GM12878 (cell line): ENCODE measurements at regions not wholly inside any gene's neighbourhood (a gene's known extent, or its start where the extent isn't known, plus 50 kb on each side); places are given as distances from the start of the nearest gene placed in this dataset.

Source experiments
- ATAC-seq: fragments of 200-7000 bp; cut with Tn5 transposase; 3 replicates; pipeline ENCODE4 v1.9.1; 2020; ENCODE audit warnings: mild to moderate bottlenecking, moderate library complexity
- BruUV-seq: library from RNA; stranded (reverse); fragments of 400-500 nt; replicated peaks from 2 replicates; lab custom pipeline; 2021; lab: Mats Ljungman, UMichigan
- CTCF ChIA-PET: fragments of 300-600 bp; sonication (Branson Sonifier 250); formaldehyde crosslinking; extraction: SDS; loops from one replicate; lab custom pipeline; 2021; ENCODE audit warnings: inconsistent platforms; lab: Yijun Ruan, JAX
- POLR2A ChIA-PET: fragments of 350-600 bp; formaldehyde crosslinking; extraction: SDS; loops from one replicate; lab custom pipeline; 2021; ENCODE audit warnings: inconsistent platforms; lab: Charles Lee
- RAD21 ChIA-PET: fragments of 300-600 bp; sonication (Branson Sonifier 250); formaldehyde crosslinking; loops from one replicate; lab custom pipeline; 2023; ENCODE audit warnings: antibody characterized with exemption; ENCODE audit not compliant: unreplicated experiment; lab: Charles Lee
- SMC1A ChIA-PET: fragments of 300-600 bp; sonication (Branson Sonifier 250); formaldehyde crosslinking; loops from one replicate; lab custom pipeline; 2023; ENCODE audit not compliant: unreplicated experiment, uncharacterized antibody; lab: Charles Lee
- DNase-seq: peaks from one replicate; pipeline ENCODE4 v3.0.0-alpha.2; 2011; ENCODE audit warnings: low read depth, low spot score
- FAIRE-seq: peaks from 3 replicates; lab custom pipeline; 2011; peaks lifted over from hg19 to GRCh38; lab: Jason Lieb, UNC
- H2AFZ ChIP-seq: 2 replicates; pipeline ENCODE4 v1.6.0; 2011; ENCODE audit warnings: low read depth, low read length, control low read depth; ENCODE audit not compliant: control insufficient read depth
- H3K27ac ChIP-seq: 2 replicates; pipeline ENCODE4 v1.5.1; 2011; ENCODE audit warnings: control low read depth; ENCODE audit not compliant: control insufficient read depth, insufficient read depth
- H3K27me3 ChIP-seq, 2 experiments: replicated peaks in 1 of 2; 2 replicates each; pipeline versions ENCODE4 v1.6.0 to v1.6.1; 2011; ENCODE audit warnings: low read length in 1 of 2; ENCODE audit not compliant: control insufficient read depth in 2 of 2, insufficient read depth in 2 of 2
- H3K36me3 ChIP-seq, 2 experiments: 2 replicates each; pipeline ENCODE4 v1.5.1; 2011; ENCODE audit warnings: low read length in 1 of 2; ENCODE audit not compliant: control insufficient read depth in 2 of 2, insufficient read depth in 2 of 2
- H3K4me1 ChIP-seq: 2 replicates; pipeline ENCODE4 v1.6.1; 2011; ENCODE audit warnings: mild to moderate bottlenecking, low read length, moderate library complexity, mixed read lengths; ENCODE audit not compliant: control insufficient read depth, insufficient read depth
- H3K4me2 ChIP-seq: 2 replicates; pipeline ENCODE4 v1.6.0; 2011; ENCODE audit warnings: control low read depth; ENCODE audit not compliant: control insufficient read depth, insufficient read depth
- H3K4me3 ChIP-seq: fragments of 200-600 bp; sonication (generic); 2 replicates; pipeline ENCODE4 v1.5.1; 2016
- H3K79me2 ChIP-seq: 2 replicates; pipeline ENCODE4 v1.6.0; 2011; ENCODE audit warnings: low read length; ENCODE audit not compliant: control insufficient read depth, insufficient read depth
- H3K9ac ChIP-seq: 2 replicates; pipeline ENCODE4 v1.8.0; 2011; ENCODE audit warnings: low read length, control low read depth, mixed read lengths; ENCODE audit not compliant: control insufficient read depth, insufficient read depth
- H3K9me3 ChIP-seq: replicated peaks from 3 replicates; pipeline ENCODE4 v1.5.1; 2011; ENCODE audit warnings: mild to moderate bottlenecking, low read length; ENCODE audit not compliant: control insufficient read depth, insufficient read depth
- H4K20me1 ChIP-seq: 2 replicates; pipeline ENCODE4 v1.6.0; 2011; ENCODE audit not compliant: control insufficient read depth, insufficient read depth
- BACH1 ChIP-seq: fragments of 450-650 bp; IDR thresholded peaks from 2 replicates; pipeline ENCODE4 v1.6.1; 2017; ENCODE audit warnings: mild to moderate bottlenecking, borderline replicate concordance
- CREM ChIP-seq: IDR thresholded peaks from 2 replicates; pipeline ENCODE4 v1.6.1; 2014; ENCODE audit warnings: antibody characterized with exemption, low read depth
- DPF2 ChIP-seq: fragments of 450-650 bp; IDR thresholded peaks from 2 replicates; pipeline ENCODE4 v1.6.1; 2017; ENCODE audit warnings: mild to moderate bottlenecking
- E2F8 ChIP-seq: fragments of 450-650 bp; IDR thresholded peaks from 2 replicates; pipeline ENCODE4 v1.6.1; 2018; ENCODE audit warnings: mild to moderate bottlenecking, low read depth, moderate library complexity; ENCODE audit not compliant: partially characterized antibody
- EGR1 ChIP-seq, 2 experiments: IDR thresholded peaks; 1 replicate in 1 of 2; 2 replicates in 1 of 2; pipeline ENCODE4 v1.6.1; 2011 to 2012; ENCODE audit warnings: low read depth in 2 of 2, low read length in 2 of 2, borderline replicate concordance in 1 of 2, mild to moderate bottlenecking in 1 of 2, moderate library complexity in 1 of 2
- EZH2 ChIP-seq: IDR thresholded peaks from 2 replicates; pipeline ENCODE4 v1.6.1; 2012; ENCODE audit warnings: low read depth, mild to moderate bottlenecking, control low read depth, inconsistent platforms, low read length, borderline replicate concordance; ENCODE audit not compliant: control insufficient read depth
- IKZF2 ChIP-seq, 2 experiments: fragments of 450-650 bp; IDR thresholded peaks; 2 replicates each; pipeline ENCODE4 v1.6.1; 2017; ENCODE audit warnings: mild to moderate bottlenecking in 2 of 2, moderate library complexity in 2 of 2
- JUNB ChIP-seq: IDR thresholded peaks from 2 replicates; pipeline ENCODE4 v1.6.1; 2016; ENCODE audit warnings: antibody characterized with exemption, mild to moderate bottlenecking
- MTA2 ChIP-seq: fragments of 450-650 bp; IDR thresholded peaks from 2 replicates; pipeline ENCODE4 v1.6.1; 2016; ENCODE audit warnings: low read depth, mild to moderate bottlenecking, moderate library complexity
- PAX5 ChIP-seq: IDR thresholded peaks from 2 replicates; pipeline ENCODE4 v1.6.1; 2011; ENCODE audit warnings: low read depth, low read length, borderline replicate concordance
- PBX3 ChIP-seq: IDR thresholded peaks from 2 replicates; pipeline ENCODE4 v1.6.1; 2011; ENCODE audit warnings: mild to moderate bottlenecking, low read depth, low read length, moderate library complexity; ENCODE audit not compliant: insufficient replicate concordance
- PKNOX1 ChIP-seq: fragments of 450-650 bp; IDR thresholded peaks from 2 replicates; pipeline ENCODE4 v1.6.1; 2016; ENCODE audit warnings: mild to moderate bottlenecking
- POLR2A ChIP-seq: IDR thresholded peaks from 2 replicates; pipeline ENCODE4 v1.6.1; 2011; ENCODE audit warnings: low read depth, mild to moderate bottlenecking, low read length
- RB1 ChIP-seq: fragments of 450-650 bp; formaldehyde crosslinking; IDR thresholded peaks from 2 replicates; pipeline ENCODE4 v1.6.1; 2017; ENCODE audit warnings: mild to moderate bottlenecking, borderline replicate concordance
- RBBP5 ChIP-seq: fragments of 200-600 bp; sonication (generic); conservative IDR thresholded peaks from 2 replicates; pipeline ENCODE4 v1.6.1; 2016
- RCOR1 ChIP-seq: conservative IDR thresholded peaks from 2 replicates; pipeline ENCODE4 v1.6.1; 2012; ENCODE audit warnings: low read depth, low read length, improper control_type of control experiment
- SMAD5 ChIP-seq: IDR thresholded peaks from 2 replicates; pipeline ENCODE4 v1.6.1; 2016; ENCODE audit warnings: antibody characterized with exemption, low read depth
- STAT1 ChIP-seq: fragments of 450-650 bp; conservative IDR thresholded peaks from 2 replicates; pipeline ENCODE4 v1.6.1; 2014; ENCODE audit warnings: antibody characterized with exemption, mild to moderate bottlenecking
- TCF12 ChIP-seq: IDR thresholded peaks from 2 replicates; pipeline ENCODE4 v1.6.1; 2011; ENCODE audit warnings: low read depth, mild to moderate bottlenecking, low read length
- ZNF24 ChIP-seq: fragments of 450-650 bp; IDR thresholded peaks from 2 replicates; pipeline ENCODE4 v1.6.1; 2017; ENCODE audit warnings: antibody characterized with exemption, mild to moderate bottlenecking
- ZNF622 ChIP-seq: fragments of 450-650 bp; IDR thresholded peaks from 2 replicates; pipeline ENCODE4 v1.6.1; 2017; ENCODE audit warnings: mild to moderate bottlenecking, inconsistent platforms
- WGBS: methylation state at CpG from one replicate; pipeline ENCODE4 v1.1.6; 2016; ENCODE audit warnings: low lambda C conversion rate; ENCODE audit not compliant: insufficient replicate concordance, insufficient coverage; ENCODE audit errors: missing lambda C conversion rate; 5-methylcytosine and 5-hydroxymethylcytosine counted together
- in situ Hi-C: fragments of 300-500 bp; cut with MboI; formaldehyde crosslinking; loops from 9 replicates; pipeline ENCODE4 v1.14.3; 2018; ENCODE audit warnings: mixed read lengths
- intact Hi-C: fragments of 100-400 bp; cut with micrococcal nuclease; formaldehyde crosslinking; loops from one replicate; pipeline ENCODE4 v1.14.2; 2022; ENCODE audit not compliant: unreplicated experiment

GRCh38 chr15:38048001-38048455, 113.6 kb downstream of the TMCO5A start:
- 0% methylated on average over 3 of the region's 3 CpGs for WGBS
- no peaks in the 10 kb centered on the region for H3K27me3 ChIP-seq
- POLR2A ChIA-PET: interaction anchor here (1.0 to 1.2 kb wide), 2 partner anchors 21 to 37 kb away, joined by 3 to 5 read pairs; no protein-coding TSS in a partner anchor
- TF ChIP-seq PAX5: peak; percentile 82
- no peak for TF ChIP-seq ZNF24
- no peak for TF ChIP-seq TCF12
- peak; percentile 68 for TF ChIP-seq DPF2
- no peak for TF ChIP-seq EZH2
- TF ChIP-seq SMAD5: no peak
- TF ChIP-seq RCOR1: no peak
- peak; percentile 59; the same call in 1 of the 2 replicates for TF ChIP-seq JUNB
- no peak for TF ChIP-seq CREM
- no peak for TF ChIP-seq RB1
- TF ChIP-seq PKNOX1: peak; percentile 85
- peak; percentile 51; the same call in 1 of the 2 replicates for TF ChIP-seq BACH1
- TF ChIP-seq STAT1: no peak
- TF ChIP-seq MTA2: peak; percentile 97
- TF ChIP-seq PBX3: peak; percentile 80
- peak; percentile 68 to 77; a peak in 3 of 4 replicates for TF ChIP-seq IKZF2 (IDR thresholded peaks at IDR 0.05)
- no peak for TF ChIP-seq RBBP5
- no peak for TF ChIP-seq E2F8
- no peak for TF ChIP-seq POLR2A
- TF ChIP-seq EGR1 (IDR thresholded peaks at IDR 0.05; ENCODE audit: borderline replicate concordance in 1 of 2, low read depth in 2 of 2, low read length in 2 of 2): no peak
- no peak for TF ChIP-seq ZNF622

More at GRCh38 chr15:38048001-38048455, 113.6 kb downstream of the TMCO5A start:
- intact Hi-C loops: no loop called here
- RAD21 ChIA-PET: interaction anchor here (1.0 to 2.1 kb wide), 4 partner anchors 9 to 13 kb away, joined by 3 to 7 read pairs (median 4); no protein-coding TSS in a partner anchor
- CTCF ChIA-PET: interaction anchor here (1.1 kb wide), 1 partner anchor 13 kb away, joined by 3 read pairs; no protein-coding TSS in a partner anchor
- no peaks in the 10 kb centered on the region; the same call in 1 of the 2 replicates for H3K4me1 ChIP-seq
- H3K79me2 ChIP-seq: no peaks in the 10 kb centered on the region
- no peak overlapping the region for H3K9ac ChIP-seq
- in situ Hi-C loops: no loop called here
- no peak overlapping the region for H3K4me2 ChIP-seq
- ATAC-seq (peak; percentile 95), FAIRE-seq (peak; percentile 72), DNase-seq (peak; percentile 60)
- H3K9me3 ChIP-seq: peaks cover 3% of the 10 kb centered on the region; the same call in 2 of the 3 replicates
- no peak overlapping the region for H3K27ac ChIP-seq
- no peak overlapping the region for H2AFZ ChIP-seq
- no TSS peak for BruUV-seq
- H4K20me1 ChIP-seq: no peaks in the 10 kb centered on the region
- H3K36me3 ChIP-seq: no peaks in the 10 kb centered on the region
- H3K4me3 ChIP-seq: no peak overlapping the region
- SMC1A ChIA-PET: interaction anchor here (0.6 to 4.9 kb wide), 5 partner anchors 12 to 29 kb away, joined by 3 to 21 read pairs (median 4); no protein-coding TSS in a partner anchor
